ENCODE measurements at regions not wholly inside any gene's neighbourhood (a gene's known extent, or its start where the extent isn't known, plus 50 kb on each side); places are given as distances from the start of the nearest gene placed in this dataset.

DNA sequence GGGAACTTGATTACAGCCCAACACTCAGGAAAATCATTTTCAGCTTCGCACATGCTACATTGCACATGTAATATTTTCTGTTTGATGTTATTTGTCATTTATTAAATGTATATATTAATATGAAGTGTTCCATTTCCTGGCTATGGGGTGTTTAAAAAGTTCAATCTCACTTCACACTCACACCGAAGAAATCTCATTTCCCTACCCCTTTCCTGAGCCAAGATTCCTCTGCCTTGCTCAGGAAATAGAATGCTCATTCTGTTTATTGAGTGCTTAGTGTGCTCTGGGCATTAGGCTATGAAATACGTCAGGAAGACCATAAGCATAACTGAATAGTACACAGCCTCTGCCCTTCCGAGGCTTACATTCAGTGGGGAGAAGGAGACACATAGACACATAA, 331.9 kb upstream of the TSHZ3 start:
- DNase-seq (ENCODE audit: low read depth) = no peak
- TF ChIP-seq, protein P1, sequence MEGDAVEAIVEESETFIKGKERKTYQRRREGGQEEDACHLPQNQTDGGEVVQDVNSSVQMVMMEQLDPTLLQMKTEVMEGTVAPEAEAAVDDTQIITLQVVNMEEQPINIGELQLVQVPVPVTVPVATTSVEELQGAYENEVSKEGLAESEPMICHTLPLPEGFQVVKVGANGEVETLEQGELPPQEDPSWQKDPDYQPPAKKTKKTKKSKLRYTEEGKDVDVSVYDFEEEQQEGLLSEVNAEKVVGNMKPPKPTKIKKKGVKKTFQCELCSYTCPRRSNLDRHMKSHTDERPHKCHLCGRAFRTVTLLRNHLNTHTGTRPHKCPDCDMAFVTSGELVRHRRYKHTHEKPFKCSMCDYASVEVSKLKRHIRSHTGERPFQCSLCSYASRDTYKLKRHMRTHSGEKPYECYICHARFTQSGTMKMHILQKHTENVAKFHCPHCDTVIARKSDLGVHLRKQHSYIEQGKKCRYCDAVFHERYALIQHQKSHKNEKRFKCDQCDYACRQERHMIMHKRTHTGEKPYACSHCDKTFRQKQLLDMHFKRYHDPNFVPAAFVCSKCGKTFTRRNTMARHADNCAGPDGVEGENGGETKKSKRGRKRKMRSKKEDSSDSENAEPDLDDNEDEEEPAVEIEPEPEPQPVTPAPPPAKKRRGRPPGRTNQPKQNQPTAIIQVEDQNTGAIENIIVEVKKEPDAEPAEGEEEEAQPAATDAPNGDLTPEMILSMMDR (conservative IDR thresholded peaks at IDR 0.05; ENCODE audit: low read depth, low read length) = no peak
- no peak overlapping the region for H3K4me3 ChIP-seq (ENCODE audit: low read length)

DNA sequence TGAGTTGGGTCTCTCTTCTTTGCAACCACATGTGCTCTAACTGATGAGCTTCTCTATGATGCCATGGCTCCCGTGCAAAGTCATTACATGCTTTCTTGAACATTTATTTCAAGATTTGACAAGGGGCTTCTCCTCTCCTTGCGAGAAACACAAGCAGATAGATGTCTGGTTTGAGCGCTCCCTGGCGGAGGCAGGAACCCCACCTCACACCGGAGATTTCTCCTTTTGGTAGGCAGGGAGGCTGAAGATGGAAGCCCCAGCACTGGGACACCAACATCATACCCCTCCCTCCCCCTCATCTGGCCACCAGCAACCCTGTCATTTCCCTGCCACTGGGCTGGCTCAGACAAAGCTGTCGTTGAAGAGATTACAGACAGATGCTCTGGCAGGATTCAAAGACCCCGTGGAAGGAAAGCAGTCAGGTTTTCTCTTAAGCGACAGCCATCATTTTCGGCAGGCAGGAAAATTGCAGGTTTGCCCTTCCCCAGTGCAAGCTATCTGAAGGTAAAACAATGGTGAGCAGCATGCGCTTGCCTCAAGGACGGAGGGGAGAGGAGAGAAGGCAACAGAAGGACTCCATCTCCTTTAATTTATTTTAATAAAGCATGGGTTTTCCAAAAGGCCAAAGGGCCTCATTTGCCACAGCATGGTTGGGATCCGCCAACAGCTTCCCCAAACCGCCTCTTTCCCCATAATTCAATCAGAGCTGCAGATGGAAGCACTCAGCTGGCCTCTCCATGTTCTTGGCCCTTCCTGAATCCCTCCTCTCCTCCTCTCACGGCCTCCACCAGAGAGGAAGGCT, 344.1 kb upstream of the TSHZ3 start:
- TF ChIP-seq, protein P1 (conservative IDR thresholded peaks at IDR 0.05; ENCODE audit: low read depth, low read length) = no peak
- no peak for DNase-seq (ENCODE audit: low read depth)

DNA sequence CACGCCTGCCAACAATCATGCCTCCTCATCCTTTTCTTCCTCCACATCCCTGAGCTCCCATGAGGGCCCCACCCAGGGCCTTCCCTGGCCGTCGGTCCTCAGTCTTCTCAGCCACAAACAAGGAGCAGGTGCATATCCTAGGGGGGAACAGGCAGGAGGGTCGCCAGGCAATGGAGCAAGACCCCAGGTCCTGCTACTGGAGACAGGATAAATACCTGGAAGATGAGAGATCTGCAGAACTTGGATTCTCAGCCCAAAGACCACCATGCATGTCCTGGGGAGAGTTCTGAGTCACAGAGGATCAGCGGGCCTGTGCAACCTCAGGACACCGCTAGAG, 344.7 kb upstream of the TSHZ3 start:
- DNase-seq (ENCODE audit: low read depth) = no peak
- H3K4me3 ChIP-seq (ENCODE audit: low read length) = no peak overlapping the region
- TF ChIP-seq, protein P1 (conservative IDR thresholded peaks at IDR 0.05; ENCODE audit: low read depth, low read length) = no peak

More for the DNA sequence above, 344.1 kb upstream of the TSHZ3 start:
- H3K4me3 ChIP-seq (ENCODE audit: low read length) = no peak overlapping the region

DNA sequence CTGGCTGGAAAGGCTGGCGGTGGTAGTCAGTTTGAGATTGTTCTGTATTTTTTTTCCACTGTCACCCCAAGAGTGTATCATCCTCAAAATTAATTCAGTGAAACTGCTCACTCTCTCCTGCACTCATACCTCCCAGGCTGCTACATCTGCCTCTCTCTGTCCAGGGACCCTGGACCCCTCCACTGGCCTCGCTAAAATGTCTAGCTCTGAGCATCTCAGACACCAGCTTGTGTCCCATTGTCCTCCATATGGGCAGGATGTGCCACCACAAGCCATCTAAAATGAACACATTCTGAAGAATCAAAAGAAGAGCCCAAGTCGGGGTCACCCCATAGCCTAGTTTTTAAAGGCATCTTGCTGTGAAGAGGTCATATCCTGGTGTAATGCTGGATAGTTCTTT, 345.5 kb upstream of the TSHZ3 start:
- H3K4me3 ChIP-seq (ENCODE audit: low read length) = no peak overlapping the region
- TF ChIP-seq, protein P1 (conservative IDR thresholded peaks at IDR 0.05; ENCODE audit: low read depth, low read length) = no peak
- no peak for DNase-seq (ENCODE audit: low read depth)

DNA sequence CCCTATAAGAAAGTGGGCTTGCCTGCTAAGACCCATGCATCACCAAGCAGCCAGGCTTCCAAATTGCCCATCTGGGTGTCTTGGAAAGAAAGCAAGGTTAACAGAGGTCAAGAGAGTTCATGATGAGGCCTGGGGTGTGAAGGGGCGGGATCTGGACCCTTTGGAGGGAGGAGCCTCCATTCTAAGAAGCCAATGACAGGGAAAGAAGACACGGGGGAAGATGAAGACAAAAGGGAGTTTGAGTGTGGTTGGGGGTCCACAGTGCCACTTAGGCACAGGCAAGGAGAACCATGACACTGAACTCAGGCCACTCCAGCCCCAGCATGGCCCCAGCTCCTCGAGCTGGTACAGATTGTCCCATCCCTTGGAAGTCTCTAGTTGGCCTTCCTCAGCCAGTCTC, 350.2 kb upstream of the TSHZ3 start:
- no peak for DNase-seq (ENCODE audit: low read depth)
- no peak overlapping the region for H3K4me3 ChIP-seq (ENCODE audit: low read length)
- TF ChIP-seq, protein P1 (conservative IDR thresholded peaks at IDR 0.05; ENCODE audit: low read depth, low read length) = no peak

DNA sequence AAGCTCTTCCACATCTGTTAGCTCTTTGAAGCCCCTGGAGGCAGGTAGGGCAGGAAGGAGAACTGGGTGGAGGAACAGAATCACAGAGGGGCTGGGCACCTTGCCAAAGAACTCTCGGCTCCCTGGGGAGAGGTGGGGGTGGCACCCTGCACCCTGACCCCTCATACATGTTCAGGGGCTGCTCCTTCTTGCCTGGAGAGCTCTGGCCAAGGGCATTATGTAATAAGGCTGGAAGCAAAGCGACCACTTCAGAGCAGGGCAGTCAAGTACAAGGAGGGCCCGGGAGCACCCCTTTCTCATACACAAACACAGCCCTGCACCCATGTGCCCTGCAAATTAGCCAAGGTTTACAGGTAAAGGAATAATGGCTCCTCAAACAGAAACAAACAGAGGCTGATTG, 351.9 kb upstream of the TSHZ3 start:
- TF ChIP-seq, protein P1 (conservative IDR thresholded peaks at IDR 0.05; ENCODE audit: low read depth, low read length) = no peak
- no peak overlapping the region for H3K4me3 ChIP-seq (ENCODE audit: low read length)
- no peak for DNase-seq (ENCODE audit: low read depth)

DNA sequence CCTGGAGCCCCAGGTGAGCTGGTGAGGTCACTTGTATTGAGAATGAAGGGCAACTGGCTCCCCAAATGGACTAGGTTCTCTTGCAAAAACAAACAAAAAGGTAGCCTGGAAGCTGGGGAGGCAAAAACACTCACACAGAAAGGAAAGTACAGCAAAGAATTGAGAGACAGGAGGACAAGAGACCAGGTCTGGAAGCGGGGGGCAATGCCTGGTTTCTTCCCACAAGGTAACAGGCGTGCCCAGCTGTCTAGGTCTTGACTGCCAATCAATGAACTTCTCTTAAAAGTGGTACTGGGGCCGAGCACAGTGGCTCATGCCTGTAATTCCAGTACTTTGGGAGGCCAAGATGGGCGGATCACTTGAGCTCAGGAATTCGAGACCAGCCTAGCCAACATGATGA, 356.4 kb upstream of the TSHZ3 start:
- H3K4me3 ChIP-seq (ENCODE audit: low read length) = no peak overlapping the region
- no peak for DNase-seq (ENCODE audit: low read depth)
- TF ChIP-seq, protein P1 (conservative IDR thresholded peaks at IDR 0.05; ENCODE audit: low read depth, low read length) = no peak
